NT2/D1 (cell line): ENCODE measurements at regions not wholly inside any gene's neighbourhood (a gene's known extent, or its start where the extent isn't known, plus 50 kb on each side); places are given as distances from the start of the nearest gene placed in this dataset.

Experiments used
- YY1 ChIP-seq: IDR thresholded peaks from 2 replicates; pipeline ENCODE4 v1.6.1; 2011; ENCODE audit not compliant: insufficient read length, insufficient read depth
- ZNF274 ChIP-seq: IDR thresholded peaks from 2 replicates; pipeline ENCODE4 v1.6.1; 2011; ENCODE audit warnings: mild to moderate bottlenecking, low read depth, low read length

GRCh38 chrX:129318375-129318774 lies 204.9 kb downstream of the SMARCA1 start:
- TF ChIP-seq YY1: no peak
- no peak for TF ChIP-seq ZNF274
